ENCODE measurements at regions not wholly inside any gene's neighbourhood (a gene's known extent, or its start where the extent isn't known, plus 50 kb on each side); places are given as distances from the start of the nearest gene placed in this dataset.

GRCh38 chr13:111646456-111646855 is 326.0 kb downstream of the TEX29 start:
- TF ChIP-seq, protein P1, sequence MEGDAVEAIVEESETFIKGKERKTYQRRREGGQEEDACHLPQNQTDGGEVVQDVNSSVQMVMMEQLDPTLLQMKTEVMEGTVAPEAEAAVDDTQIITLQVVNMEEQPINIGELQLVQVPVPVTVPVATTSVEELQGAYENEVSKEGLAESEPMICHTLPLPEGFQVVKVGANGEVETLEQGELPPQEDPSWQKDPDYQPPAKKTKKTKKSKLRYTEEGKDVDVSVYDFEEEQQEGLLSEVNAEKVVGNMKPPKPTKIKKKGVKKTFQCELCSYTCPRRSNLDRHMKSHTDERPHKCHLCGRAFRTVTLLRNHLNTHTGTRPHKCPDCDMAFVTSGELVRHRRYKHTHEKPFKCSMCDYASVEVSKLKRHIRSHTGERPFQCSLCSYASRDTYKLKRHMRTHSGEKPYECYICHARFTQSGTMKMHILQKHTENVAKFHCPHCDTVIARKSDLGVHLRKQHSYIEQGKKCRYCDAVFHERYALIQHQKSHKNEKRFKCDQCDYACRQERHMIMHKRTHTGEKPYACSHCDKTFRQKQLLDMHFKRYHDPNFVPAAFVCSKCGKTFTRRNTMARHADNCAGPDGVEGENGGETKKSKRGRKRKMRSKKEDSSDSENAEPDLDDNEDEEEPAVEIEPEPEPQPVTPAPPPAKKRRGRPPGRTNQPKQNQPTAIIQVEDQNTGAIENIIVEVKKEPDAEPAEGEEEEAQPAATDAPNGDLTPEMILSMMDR (IDR thresholded peaks at IDR 0.05; ENCODE audit: extremely low read depth, missing control alignments), result no peak
- DNase-seq (ENCODE audit: low spot score), result no peak

- no peak for DNase-seq (ENCODE audit: low spot score)
- TF ChIP-seq, protein P1 (IDR thresholded peaks at IDR 0.05; ENCODE audit: extremely low read depth, missing control alignments), result no peak
Measured at GRCh38 chr13:111648885-111649284, 328.4 kb downstream of the TEX29 start.

DNA sequence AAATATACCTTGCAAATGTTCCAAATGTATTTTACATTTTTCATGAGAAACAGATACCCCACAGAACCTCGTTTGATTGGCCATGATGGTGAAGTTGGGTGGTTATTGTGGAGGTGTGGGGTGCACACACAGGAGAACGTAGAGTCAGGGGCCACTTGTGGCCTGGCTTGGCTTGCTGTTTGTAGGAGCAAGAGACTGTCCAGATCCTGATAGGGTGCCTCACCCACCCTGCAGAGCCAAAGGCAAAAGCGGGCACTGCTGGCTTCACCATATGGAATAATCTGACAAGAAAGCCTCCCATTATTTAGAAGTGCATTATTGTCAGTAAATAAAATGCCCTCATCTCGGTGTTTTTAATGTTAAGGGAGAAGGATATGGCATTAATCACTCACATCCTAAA is 330.2 kb downstream of the TEX29 start:
- TF ChIP-seq, protein P1 (IDR thresholded peaks at IDR 0.05; ENCODE audit: extremely low read depth, missing control alignments), result no peak
- DNase-seq (ENCODE audit: low spot score), result no peak

- TF ChIP-seq, protein P1 (IDR thresholded peaks at IDR 0.05; ENCODE audit: extremely low read depth, missing control alignments), result no peak
- no peak for DNase-seq (ENCODE audit: low spot score)
Measured at GRCh38 chr13:111652676-111653075, 332.2 kb downstream of the TEX29 start.

- no peak for DNase-seq (ENCODE audit: low spot score)
- TF ChIP-seq, protein P1 (IDR thresholded peaks at IDR 0.05; ENCODE audit: extremely low read depth, missing control alignments), result no peak
Measured at GRCh38 chr13:111654531-111654930, 334.1 kb downstream of the TEX29 start.

DNA sequence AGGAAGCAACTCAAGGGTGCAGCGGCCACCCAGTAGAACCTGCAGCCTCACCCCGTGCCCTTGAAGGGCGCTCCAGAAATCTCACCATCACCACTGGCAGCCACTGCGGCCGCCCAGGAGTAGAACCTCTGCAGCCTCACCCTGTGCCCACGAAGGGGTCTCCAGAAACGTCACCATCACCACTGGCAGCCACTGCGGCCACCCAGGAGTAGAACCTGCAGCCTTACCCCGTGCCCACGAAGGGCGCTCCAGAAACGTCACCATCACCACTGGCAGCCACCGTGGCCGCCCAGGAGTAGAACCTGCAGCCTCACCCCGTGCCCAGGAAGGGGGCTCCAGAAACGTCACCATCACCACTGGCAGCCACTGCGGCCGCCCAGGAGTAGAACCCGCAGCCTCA is 336.0 kb downstream of the TEX29 start:
- TF ChIP-seq, protein P1 (IDR thresholded peaks at IDR 0.05; ENCODE audit: extremely low read depth, missing control alignments), result no peak
- DNase-seq (ENCODE audit: low spot score), result no peak

- TF ChIP-seq, protein P1 (IDR thresholded peaks at IDR 0.05; ENCODE audit: extremely low read depth, missing control alignments), result no peak
- DNase-seq (ENCODE audit: low spot score), result no peak
Measured at GRCh38 chr13:111657013-111657412, 336.6 kb downstream of the TEX29 start.
